Islet of Langerhans (tissue), 1 donor: ENCODE measurements at regions not wholly inside any gene's neighbourhood (a gene's known extent, or its start where the extent isn't known, plus 50 kb on each side); places are given as distances from the start of the nearest gene placed in this dataset.

Experiments used
- FAIRE-seq: peaks from one replicate; lab custom pipeline; 2011; peaks lifted over from hg19 to GRCh38; lab: Jason Lieb, UNC

- FAIRE-seq, result no peak
Observed at GRCh38 chr16:59210955-59211541, 476.9 kb upstream of the GOT2 start.

DNA sequence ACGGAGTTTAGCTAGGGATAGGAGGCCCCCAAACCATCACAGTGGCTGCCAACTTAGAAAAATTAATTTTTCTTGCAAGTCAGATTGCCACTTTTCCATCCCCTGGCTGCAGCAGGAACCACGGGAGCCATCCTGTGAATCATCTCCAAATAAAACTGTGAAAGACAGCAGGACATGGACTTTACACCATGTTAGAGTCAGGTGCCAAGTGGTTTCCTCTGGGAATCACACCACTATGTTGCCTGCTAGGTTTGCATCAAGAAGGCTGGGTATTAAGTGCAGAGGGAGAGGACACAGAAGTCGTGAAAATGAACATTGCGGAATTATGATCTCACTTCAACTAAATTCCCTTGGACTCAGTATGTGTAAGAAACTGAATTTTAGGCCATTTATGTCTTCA, 471.3 kb upstream of the GOT2 start:
- no peak for FAIRE-seq

DNA sequence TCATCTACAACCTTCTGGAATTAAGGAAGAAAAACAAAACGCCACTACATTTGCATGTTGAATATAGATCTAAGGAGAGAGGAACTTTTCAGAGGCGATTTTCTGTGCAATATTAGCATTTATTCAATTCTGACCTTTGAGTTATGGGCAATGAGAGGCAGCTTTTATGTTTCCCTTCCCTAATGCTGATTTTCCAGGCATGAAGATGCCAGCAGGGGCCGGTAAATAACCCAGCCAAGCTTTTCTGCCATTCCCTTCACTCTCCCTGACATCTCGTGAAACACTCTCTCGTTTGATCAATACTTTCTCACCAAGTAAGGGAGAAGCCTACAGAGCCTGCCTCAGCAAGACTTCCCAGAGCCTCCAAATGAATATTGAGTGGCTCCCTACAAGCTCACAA, 470.5 kb upstream of the GOT2 start:
- FAIRE-seq, result no peak

GRCh38 chr16:59202233-59202862, 468.2 kb upstream of the GOT2 start:
- FAIRE-seq, result no peak

- FAIRE-seq, result no peak
Observed at GRCh38 chr16:59201821-59202220, 467.7 kb upstream of the GOT2 start.

DNA sequence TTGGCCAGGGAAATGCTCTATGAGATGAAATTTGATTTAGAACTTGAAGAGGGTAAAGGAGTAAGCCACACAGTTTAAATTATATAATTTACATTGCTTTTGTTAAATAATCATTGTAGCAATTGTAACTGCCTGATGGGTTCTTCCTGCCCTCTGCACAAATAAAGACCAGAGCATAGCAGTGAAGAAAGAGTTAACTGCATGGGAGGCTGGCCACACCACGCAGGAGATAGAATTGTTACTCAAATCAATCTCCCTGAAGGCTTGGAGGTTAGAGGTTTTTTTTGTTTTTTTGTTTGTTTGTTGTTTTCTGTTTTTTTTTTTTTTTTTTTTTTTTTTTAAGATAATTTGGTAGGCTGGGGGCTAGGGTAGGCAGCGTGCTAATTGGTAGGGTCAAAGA, 467.0 kb upstream of the GOT2 start:
- FAIRE-seq, result no peak

DNA sequence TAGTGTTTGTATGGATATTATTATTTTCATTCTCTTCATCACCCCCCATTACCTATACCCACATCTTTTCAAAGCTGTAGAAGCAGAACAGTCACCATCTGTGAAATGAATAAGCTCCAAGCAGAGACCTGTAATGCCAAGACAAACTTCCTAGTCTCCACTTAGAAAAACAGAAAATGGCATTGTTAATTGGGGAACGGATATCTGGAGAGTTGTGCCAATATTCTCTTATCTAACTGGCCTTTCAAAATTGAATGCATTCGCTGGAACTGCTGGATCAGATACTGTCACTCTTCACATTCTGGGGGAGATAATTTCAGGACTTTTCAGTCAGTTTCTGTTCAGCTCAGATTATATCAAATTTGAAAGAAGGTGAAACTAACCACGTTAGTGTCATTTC, 464.4 kb upstream of the GOT2 start:
- FAIRE-seq, result no peak

GRCh38 chr16:59195242-59195641, 461.1 kb upstream of the GOT2 start:
- no peak for FAIRE-seq

DNA sequence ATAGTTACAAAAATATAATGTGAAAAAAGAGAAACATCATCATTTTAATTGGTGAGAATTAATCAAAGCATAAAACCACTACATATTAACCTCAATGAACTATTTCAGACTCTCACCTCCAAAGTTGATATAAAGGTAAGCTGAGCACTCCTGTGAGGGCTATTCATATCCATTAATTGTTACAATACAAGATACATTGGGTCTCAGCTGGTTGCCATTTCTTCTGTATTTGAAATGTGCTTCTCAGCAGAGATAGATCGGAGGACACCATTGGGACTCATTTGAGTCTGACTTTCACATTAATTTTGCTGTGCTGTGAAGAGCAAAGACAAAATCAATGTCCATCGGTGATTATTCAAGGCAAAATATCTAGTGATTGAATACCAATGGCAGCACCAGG, 459.5 kb upstream of the GOT2 start:
- no peak for FAIRE-seq

DNA sequence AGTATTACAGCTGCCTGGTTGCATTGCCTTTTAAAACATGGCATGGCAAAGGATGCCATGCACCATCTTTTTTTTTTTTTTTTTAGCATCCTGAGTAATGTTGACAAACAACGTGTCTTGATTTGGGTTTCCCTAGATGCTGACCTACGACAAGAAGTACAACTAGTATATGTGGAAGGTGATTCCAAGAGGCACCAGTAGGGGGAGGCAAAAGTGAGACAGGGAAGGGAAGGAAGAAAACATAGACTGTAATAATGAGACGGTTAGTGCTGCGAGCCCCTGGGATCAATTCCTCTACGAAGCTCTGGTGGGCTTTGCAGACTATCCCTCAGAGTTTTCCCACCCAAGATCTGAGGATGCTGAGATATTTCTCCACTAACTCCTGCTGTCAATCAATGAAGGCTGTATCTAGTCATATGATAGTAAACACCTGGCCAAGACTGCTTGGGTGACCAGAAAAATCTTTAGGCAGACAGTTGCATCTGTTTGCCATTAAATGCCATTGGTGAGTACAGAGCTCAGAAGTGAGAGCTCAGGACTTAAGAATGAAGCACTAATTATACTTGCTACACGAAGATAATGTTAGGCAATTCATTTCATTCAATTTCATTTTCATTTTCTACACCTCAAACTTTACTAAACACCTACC, 458.6 kb upstream of the GOT2 start:
- FAIRE-seq, result no peak

DNA sequence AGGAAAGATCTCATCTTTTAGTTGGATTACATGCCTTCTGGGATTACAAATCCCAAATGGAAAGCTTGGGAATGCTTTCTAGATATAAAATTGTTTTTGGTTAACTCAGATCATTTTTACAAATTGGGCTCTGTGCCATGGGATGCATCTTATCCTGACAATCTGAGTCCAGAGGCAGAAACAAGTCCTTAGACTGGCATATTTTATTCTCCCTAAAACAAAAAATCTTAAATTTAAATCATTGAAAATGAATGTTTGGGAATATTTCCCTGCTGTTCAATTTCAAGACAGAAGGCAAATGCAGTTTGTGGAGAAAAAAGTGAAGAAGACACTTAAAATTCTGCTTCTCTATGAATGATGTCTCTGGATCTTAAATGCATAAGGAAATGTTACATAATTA, 456.6 kb upstream of the GOT2 start:
- FAIRE-seq, result no peak

- no peak for FAIRE-seq
Observed at GRCh38 chr16:59188029-59188428, 453.9 kb upstream of the GOT2 start.

DNA sequence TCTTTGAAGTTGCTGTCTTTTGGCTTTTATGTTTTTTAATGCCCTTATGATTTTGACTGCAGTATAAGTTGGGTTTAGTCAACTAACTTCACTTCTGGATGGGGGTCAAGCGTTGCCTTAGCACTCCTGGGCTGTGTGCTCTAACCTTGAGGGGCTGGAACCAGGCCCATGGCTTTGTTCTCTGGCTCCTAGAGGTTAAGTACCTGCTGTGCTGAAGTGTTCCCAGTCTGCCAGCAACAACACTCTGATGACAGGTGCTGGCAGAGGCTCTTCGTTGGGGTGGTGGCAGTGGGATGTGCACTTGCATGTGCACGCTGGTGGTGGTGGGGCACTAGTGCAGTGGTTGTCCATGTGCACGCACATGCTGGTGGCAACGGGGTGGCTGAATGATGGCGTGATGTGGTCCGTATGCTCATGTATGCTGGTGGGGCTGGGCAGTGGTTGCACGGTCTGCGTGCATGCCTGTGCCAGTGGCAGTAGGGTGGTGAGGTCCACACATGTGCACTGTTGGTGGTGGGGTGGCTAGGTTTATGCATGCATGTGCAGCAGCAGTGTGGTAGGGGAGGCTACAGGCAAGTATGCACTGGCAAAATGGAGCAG, 447.8 kb upstream of the GOT2 start:
- FAIRE-seq, result no peak

- no peak for FAIRE-seq
Observed at GRCh38 chr16:59180083-59180476, 446.0 kb upstream of the GOT2 start.

DNA sequence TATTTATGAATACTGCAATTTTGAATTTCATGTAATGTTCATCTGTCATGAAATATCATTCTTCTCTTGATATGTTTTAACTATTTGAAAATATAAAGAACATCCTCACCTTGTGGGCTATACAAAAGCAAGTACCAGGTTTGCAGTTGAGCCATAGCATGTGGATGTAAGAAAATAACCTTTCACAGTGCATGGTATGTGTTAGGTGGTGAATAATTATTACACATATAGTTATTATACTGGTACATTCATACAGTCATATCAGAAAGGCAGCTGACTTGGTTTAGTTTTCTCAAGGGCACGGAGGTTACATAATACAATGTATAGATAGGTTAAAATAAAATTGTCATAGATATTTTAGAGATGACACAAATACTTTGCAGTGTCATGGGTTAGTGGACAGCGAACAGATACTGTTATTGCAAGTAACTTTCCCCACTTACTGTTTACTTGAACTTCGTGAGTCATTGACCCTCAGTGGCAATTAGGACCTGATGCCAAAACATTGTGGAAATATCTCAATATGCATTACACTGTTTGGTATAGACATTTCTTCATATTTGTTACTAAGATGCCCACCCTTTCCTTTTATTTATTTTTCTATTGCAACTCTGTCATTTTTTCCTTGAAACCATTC, 445.4 kb upstream of the GOT2 start:
- no peak for FAIRE-seq

DNA sequence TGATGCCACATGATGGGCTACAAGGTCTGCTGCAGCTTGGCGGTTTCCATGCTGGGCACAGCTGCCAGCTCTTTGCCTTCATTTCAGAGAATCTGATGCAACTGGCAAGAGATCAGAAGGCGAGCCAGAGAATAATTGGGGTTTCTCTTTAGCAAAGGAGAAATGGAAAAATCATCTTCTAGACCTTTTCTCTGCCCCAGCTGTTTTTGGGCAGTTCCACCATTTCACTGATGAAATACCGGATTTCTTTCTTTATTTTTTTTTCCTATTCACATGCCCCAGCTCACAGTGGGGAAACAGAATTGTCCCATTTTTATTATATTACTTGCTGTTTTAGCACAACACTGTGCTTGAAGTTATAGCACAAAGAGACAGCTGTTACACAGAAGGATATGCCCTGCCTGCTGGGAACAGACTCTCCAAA, 439.3 kb upstream of the GOT2 start:
- no peak for FAIRE-seq

- no peak for FAIRE-seq
Observed at GRCh38 chr16:59170099-59170712, 436.1 kb upstream of the GOT2 start.

DNA sequence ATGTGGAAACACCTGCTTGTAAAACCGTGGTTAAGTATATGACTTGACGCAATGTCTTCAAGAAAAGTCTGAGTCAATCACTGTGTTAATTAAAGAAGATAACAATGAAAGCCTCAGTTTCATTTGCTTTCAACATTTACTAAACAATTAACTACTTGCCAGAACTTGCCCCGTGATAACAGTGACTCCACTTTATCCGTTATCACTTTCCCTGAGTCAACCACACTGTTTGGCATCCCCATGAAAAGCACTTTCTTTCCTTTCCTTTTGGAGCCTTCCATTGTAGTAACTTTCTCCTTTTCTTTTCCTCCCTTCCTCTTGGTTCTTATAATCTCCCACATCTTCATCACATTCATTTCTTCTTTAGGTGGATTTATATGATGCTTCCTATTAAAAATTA, 435.1 kb upstream of the GOT2 start:
- no peak for FAIRE-seq

- FAIRE-seq, result no peak
Observed at GRCh38 chr16:59168461-59169114, 434.5 kb upstream of the GOT2 start.

GRCh38 chr16:59164461-59164860, 430.3 kb upstream of the GOT2 start:
- FAIRE-seq, result no peak

DNA sequence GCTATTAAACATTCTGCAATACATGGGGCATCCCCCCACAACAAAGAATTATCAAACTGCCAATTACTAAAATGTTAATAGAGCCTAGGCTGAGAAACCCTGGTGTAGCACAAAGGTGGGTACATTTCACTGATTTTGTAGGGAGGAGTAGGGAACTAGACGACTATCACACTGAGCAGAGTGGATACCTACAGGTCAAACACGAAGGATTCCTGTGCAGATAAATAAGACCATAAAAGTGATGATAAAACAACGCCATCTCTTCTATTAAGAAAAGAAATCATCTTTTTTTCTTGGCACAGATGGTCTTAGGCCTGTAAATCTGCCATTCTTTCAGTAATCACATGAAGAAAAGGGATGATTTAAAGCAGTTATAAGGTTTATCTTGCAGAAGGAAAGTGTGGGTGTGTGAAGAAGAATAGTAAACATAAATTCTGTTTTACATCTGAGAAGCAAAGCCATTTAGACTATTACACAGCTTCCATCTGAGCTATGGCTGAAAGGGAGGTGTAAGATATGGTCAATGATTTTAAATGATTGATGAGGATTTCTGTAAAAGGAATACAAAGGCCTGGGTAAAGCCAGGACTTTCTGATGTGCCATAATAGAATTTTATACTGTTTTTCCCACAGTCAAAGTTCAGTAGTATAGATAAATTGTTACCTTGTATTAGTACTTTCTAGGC, 429.4 kb upstream of the GOT2 start:
- FAIRE-seq, result no peak

DNA sequence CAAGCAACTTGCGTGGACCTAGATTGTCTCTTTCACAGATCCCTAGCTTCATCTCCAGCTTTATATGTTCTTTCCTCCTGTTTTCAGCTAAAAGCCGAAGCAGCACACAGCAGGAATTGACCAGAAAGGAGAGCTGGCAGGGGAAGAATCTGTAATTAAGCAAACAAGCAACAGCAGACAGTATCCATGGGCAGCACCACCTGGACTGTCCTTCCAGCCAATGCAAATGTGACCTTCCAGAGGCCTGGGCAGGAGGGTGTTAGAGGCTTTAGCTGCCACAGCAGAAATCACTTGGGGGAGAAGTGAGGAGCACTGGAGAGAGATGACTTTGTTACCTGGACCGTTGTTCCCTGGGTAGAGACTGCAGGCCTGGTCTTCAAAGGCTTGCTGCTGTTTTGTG, 427.6 kb upstream of the GOT2 start:
- FAIRE-seq, result no peak
